GM23248 (cell line): ENCODE measurements at regions not wholly inside any gene's neighbourhood (a gene's known extent, or its start where the extent isn't known, plus 50 kb on each side); places are given as distances from the start of the nearest gene placed in this dataset.
A peak's percentile ranks its signal among the peaks of the same experiment; 100 is the strongest.

Experiments
- DNase-seq: peaks from one replicate; pipeline ENCODE4 v3.0.0-alpha.2; 2015
- H2AFZ ChIP-seq: fragments of 200-600 bp; sonication (generic); 2 replicates; pipeline ENCODE4 v1.6.1; 2016; ENCODE audit warnings: antibody characterized with exemption
- H3F3A ChIP-seq: fragments of 200-600 bp; sonication (generic); 2 replicates; pipeline ENCODE4 v1.6.1; 2016; ENCODE audit warnings: mild to moderate bottlenecking, antibody characterized with exemption, mixed run types; ENCODE audit not compliant: insufficient read depth
- H3K27ac ChIP-seq: fragments of 200-600 bp; sonication (generic); 2 replicates; pipeline ENCODE4 v1.5.1; 2016; ENCODE audit warnings: mild to moderate bottlenecking
- H3K27me3 ChIP-seq: fragments of 200-600 bp; sonication (generic); replicated peaks from 2 replicates; pipeline ENCODE4 v1.6.1; 2016; ENCODE audit warnings: mild to moderate bottlenecking; ENCODE audit not compliant: insufficient read depth
- H3K36me3 ChIP-seq: fragments of 200-600 bp; sonication (generic); 2 replicates; pipeline ENCODE4 v1.6.1; 2016; ENCODE audit warnings: low read depth, mild to moderate bottlenecking
- H3K4me1 ChIP-seq: fragments of 200-600 bp; sonication (generic); 2 replicates; pipeline ENCODE4 v1.6.1; 2016; ENCODE audit warnings: mild to moderate bottlenecking; ENCODE audit not compliant: insufficient read depth
- H3K4me2 ChIP-seq: fragments of 200-600 bp; sonication (generic); one replicate; pipeline ENCODE4 v1.6.1; 2016; ENCODE audit warnings: mild to moderate bottlenecking; ENCODE audit not compliant: unreplicated experiment
- H3K4me3 ChIP-seq: fragments of 200-600 bp; sonication (generic); 2 replicates; pipeline ENCODE4 v1.5.1; 2016; ENCODE audit warnings: mild to moderate bottlenecking
- H3K79me2 ChIP-seq: fragments of 200-600 bp; sonication (generic); 2 replicates; pipeline ENCODE4 v1.6.1; 2016; ENCODE audit warnings: mild to moderate bottlenecking; ENCODE audit not compliant: insufficient read depth
- H3K9ac ChIP-seq: fragments of 200-600 bp; sonication (generic); 2 replicates; pipeline ENCODE4 v1.6.1; 2016; ENCODE audit warnings: mild to moderate bottlenecking
- H3K9me2 ChIP-seq: fragments of 200-600 bp; sonication (generic); 2 replicates; pipeline ENCODE4 v1.6.1; 2016; ENCODE audit warnings: mixed run types, mild to moderate bottlenecking, moderate library complexity; ENCODE audit not compliant: insufficient read depth
- H3K9me3 ChIP-seq: fragments of 200-600 bp; sonication (generic); one replicate; pipeline ENCODE4 v1.6.1; 2017; ENCODE audit warnings: low read depth
- H4K20me1 ChIP-seq: fragments of 200-600 bp; sonication (generic); 2 replicates; pipeline ENCODE4 v1.6.0; 2016; ENCODE audit not compliant: insufficient read depth
- EZH2 ChIP-seq: fragments of 200-600 bp; sonication (generic); IDR thresholded peaks from 2 replicates; pipeline ENCODE4 v1.6.1; 2018; ENCODE audit warnings: antibody characterized with exemption, mild to moderate bottlenecking; ENCODE audit not compliant: insufficient read depth, poor library complexity, severe bottlenecking
- EZH2phosphoT487 ChIP-seq: fragments of 200-600 bp; sonication (generic); IDR thresholded peaks from 2 replicates; pipeline ENCODE4 v1.6.1; 2018; ENCODE audit warnings: antibody characterized with exemption, moderate library complexity, mild to moderate bottlenecking, low read depth; ENCODE audit not compliant: insufficient read depth
- WGBS, 2 experiments: methylation state at CpG; one replicate each; pipeline ENCODE4 v1.1.6; 2015 to 2017; ENCODE audit warnings: low lambda C conversion rate in 2 of 2, low coverage in 1 of 2; ENCODE audit errors: missing lambda C conversion rate in 2 of 2; 5-methylcytosine and 5-hydroxymethylcytosine counted together
- in situ Hi-C: fragments of 300-500 bp; cut with MboI; formaldehyde crosslinking; loops from 2 replicates; pipeline ENCODE4 v1.15.0; 2020

- H3K27ac ChIP-seq, result peak overlapping the region; percentile 26; the same call in 1 of the 2 replicates
Observed at GRCh38 chr3:102158080-102158740, 276.6 kb upstream of the ZPLD1 start.

DNA sequence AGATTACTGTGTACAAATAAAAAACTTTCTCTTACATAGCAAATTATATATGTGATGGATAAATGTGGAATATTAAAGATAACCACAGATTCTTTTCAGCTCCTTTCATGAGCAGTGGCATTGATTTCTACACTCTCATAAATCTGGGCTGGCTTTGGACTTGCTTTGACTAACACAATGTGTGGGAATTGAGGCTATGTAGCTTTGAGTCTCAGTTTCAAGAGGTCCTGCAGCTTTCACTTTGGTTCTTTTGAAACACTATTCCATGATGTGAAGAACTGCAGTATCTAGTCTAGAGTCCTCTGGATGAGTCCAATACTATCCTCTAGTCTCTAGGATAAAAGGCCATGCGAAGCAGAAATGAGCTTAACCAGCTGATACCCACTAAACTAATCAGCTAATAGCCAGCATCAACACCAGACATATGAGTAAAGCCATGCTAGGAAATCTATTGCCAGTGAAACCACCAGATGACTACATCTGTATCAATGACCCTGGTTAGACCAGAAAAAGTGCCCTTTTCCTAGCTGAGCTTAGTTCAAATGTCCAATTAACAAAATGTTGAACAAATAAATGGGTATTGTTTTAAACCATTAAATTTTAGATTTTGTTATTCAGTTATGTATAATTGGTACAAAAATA is 274.9 kb upstream of the ZPLD1 start:
- no peak for TF ChIP-seq EZH2phosphoT487
- no peak for TF ChIP-seq EZH2
- Histone ChIP-seq H3K27me3 (no peaks in the 10 kb centered on the region), H3K4me2 (no peak overlapping the region), H4K20me1 (no peaks in the 10 kb centered on the region), H3K9me2 (no peaks in the 10 kb centered on the region; the same call in 1 of the 2 replicates), H3K27ac (no peak overlapping the region), H3K9me3 (no peaks in the 10 kb centered on the region), H2AFZ (no peak overlapping the region), H3F3A (peaks cover 14% of the 10 kb centered on the region; the same call in 1 of the 2 replicates), H3K4me1 (peaks cover 29% of the 10 kb centered on the region), H3K4me3 (no peak overlapping the region), H3K79me2 (no peaks in the 10 kb centered on the region), H3K9ac (no peak overlapping the region), H3K36me3 (no peaks in the 10 kb centered on the region)
- in situ Hi-C loops, result no loop called here
- no peak for DNase-seq
- WGBS, 2 experiments, result 97 to 100% methylated on average over 1 of the region's 1 CpG

More at GRCh38 chr3:102158080-102158740, 276.6 kb upstream of the ZPLD1 start:
- Histone ChIP-seq H3K4me1 (peaks cover 24% of the 10 kb centered on the region), H2AFZ (no peak overlapping the region), H3K4me2 (peak overlapping the region; percentile 15), H3K9me2 (no peaks in the 10 kb centered on the region; the same call in 1 of the 2 replicates), H3F3A (peaks cover 10% of the 10 kb centered on the region; the same call in 1 of the 2 replicates), H3K4me3 (no peak overlapping the region), H3K79me2 (no peaks in the 10 kb centered on the region), H3K9ac (no peak overlapping the region), H3K27me3 (no peaks in the 10 kb centered on the region), H3K36me3 (no peaks in the 10 kb centered on the region), H4K20me1 (no peaks in the 10 kb centered on the region), H3K9me3 (no peaks in the 10 kb centered on the region)
- in situ Hi-C loops, result no loop called here
- TF ChIP-seq EZH2, result no peak
- TF ChIP-seq EZH2phosphoT487, result no peak
- DNase-seq, result peak; percentile 63
- WGBS, 2 experiments, result 62 to 63% methylated on average over 3 of the region's 3 CpGs

GRCh38 chr3:102161384-102162006 is 273.3 kb upstream of the ZPLD1 start:
- Histone ChIP-seq H3K36me3 (no peaks in the 10 kb centered on the region), H3K4me3 (no peak overlapping the region), H3K9me2 (no peaks in the 10 kb centered on the region; the same call in 1 of the 2 replicates), H3K9me3 (no peaks in the 10 kb centered on the region), H3K27me3 (no peaks in the 10 kb centered on the region), H2AFZ (no peak overlapping the region), H3K27ac (no peak overlapping the region), H3F3A (peaks cover 24% of the 10 kb centered on the region), H3K4me2 (no peak overlapping the region), H3K4me1 (peaks cover 35% of the 10 kb centered on the region), H3K79me2 (no peaks in the 10 kb centered on the region), H4K20me1 (no peaks in the 10 kb centered on the region), H3K9ac (no peak overlapping the region)
- TF ChIP-seq EZH2, result no peak
- TF ChIP-seq EZH2phosphoT487, result no peak
- in situ Hi-C loops, result no loop called here
- 77 to 78% methylated on average over 5 of the region's 5 CpGs for WGBS, 2 experiments
- DNase-seq, result peak; percentile 30

DNA sequence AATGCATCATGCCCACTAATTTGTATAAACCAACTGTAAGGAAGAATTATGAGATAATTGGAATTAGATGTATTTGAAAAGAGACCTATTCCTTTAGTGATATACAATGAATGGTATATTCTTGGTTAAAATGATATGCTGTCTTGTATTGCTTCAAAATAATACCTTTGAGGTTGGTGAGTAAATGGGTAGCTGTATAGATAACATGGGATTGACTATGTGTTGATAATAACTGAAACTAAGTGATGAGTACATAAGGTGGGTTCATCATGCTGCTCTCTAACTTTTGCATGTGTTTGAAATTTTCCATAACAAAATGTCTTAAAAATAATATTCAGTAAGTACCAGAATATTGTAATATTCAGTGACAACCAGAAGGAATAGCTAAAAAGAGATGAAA is 272.6 kb upstream of the ZPLD1 start:
- in situ Hi-C loops, result no loop called here
- Histone ChIP-seq H3K79me2 (no peaks in the 10 kb centered on the region), H3K9ac (no peak overlapping the region), H3F3A (peaks cover 19% of the 10 kb centered on the region), H3K4me1 (peaks cover 31% of the 10 kb centered on the region), H3K9me2 (no peaks in the 10 kb centered on the region; the same call in 1 of the 2 replicates), H3K27me3 (no peaks in the 10 kb centered on the region), H3K4me2 (no peak overlapping the region), H4K20me1 (no peaks in the 10 kb centered on the region), H3K4me3 (no peak overlapping the region), H3K27ac (no peak overlapping the region), H2AFZ (no peak overlapping the region), H3K9me3 (no peaks in the 10 kb centered on the region), H3K36me3 (no peaks in the 10 kb centered on the region)
- TF ChIP-seq EZH2 (no peak), EZH2phosphoT487 (no peak)
- no peak for DNase-seq
